Suprapubic skin (tissue), 4 donors: ENCODE measurements at regions not wholly inside any gene's neighbourhood (a gene's known extent, or its start where the extent isn't known, plus 50 kb on each side); places are given as distances from the start of the nearest gene placed in this dataset.

ENCODE experiments used
- DNase-seq, 2 donors: peaks; one replicate each; pipeline ENCODE4 v3.0.0-alpha.2; 2019; ENCODE audit warnings: low spot score in 2 of 2
- H3K27ac ChIP-seq: fragments of 200-600 bp; sonication (generic); one replicate; pipeline ENCODE4 v1.5.1; 2019
- H3K27me3 ChIP-seq: fragments of 200-600 bp; sonication (generic); one replicate; pipeline ENCODE4 v1.5.1; 2019
- H3K36me3 ChIP-seq: fragments of 200-600 bp; sonication (generic); one replicate; pipeline ENCODE4 v1.5.1; 2019
- H3K4me1 ChIP-seq: fragments of 200-600 bp; sonication (generic); one replicate; pipeline ENCODE4 v1.5.1; 2019
- H3K4me3 ChIP-seq: fragments of 200-600 bp; sonication (generic); one replicate; pipeline ENCODE4 v1.5.1; 2019; ENCODE audit warnings: mild to moderate bottlenecking
- H3K9me3 ChIP-seq: fragments of 200-600 bp; sonication (generic); one replicate; pipeline ENCODE4 v1.5.1; 2019
- CTCF ChIP-seq, 2 donors: fragments of 200-600 bp in 1 of 2; fragments of 450-650 bp in 1 of 2; sonication (generic) in 1 of 2; IDR thresholded peaks; one replicate each; pipeline ENCODE4 v1.5.1; 2016 to 2019; ENCODE audit warnings: antibody characterized with exemption in 2 of 2, mild to moderate bottlenecking in 1 of 2, moderate library complexity in 1 of 2
- EP300 ChIP-seq: sonication (generic); formaldehyde crosslinking; IDR thresholded peaks from one replicate; pipeline ENCODE4 v1.6.1; 2017; ENCODE audit warnings: antibody characterized with exemption
- POLR2A ChIP-seq, 2 donors: fragments of 450-650 bp; IDR thresholded peaks; one replicate each; pipeline ENCODE4 v1.6.1; 2017; ENCODE audit warnings: antibody characterized with exemption in 2 of 2, mild to moderate bottlenecking in 2 of 2, moderate library complexity in 2 of 2
- POLR2AphosphoS5 ChIP-seq, 3 donors: sonication (generic); formaldehyde crosslinking; IDR thresholded peaks; one replicate each; pipeline ENCODE4 v1.6.1; 2017; ENCODE audit warnings: antibody characterized with exemption in 3 of 3
- WGBS: methylation state at CpG from one replicate; pipeline ENCODE4 v1.1.5; 2018; 5-methylcytosine and 5-hydroxymethylcytosine counted together

GRCh38 chr15:69718436-69718835, 265.8 kb downstream of the RPLP1 start:
- H3K9me3 ChIP-seq = no peaks in the 10 kb centered on the region
- no peaks in the 10 kb centered on the region for H3K36me3 ChIP-seq
- no peak for DNase-seq
- 88% methylated on average over 2 of the region's 2 CpGs for WGBS
- no peak overlapping the region for H3K4me3 ChIP-seq
- no peak overlapping the region for H3K27ac ChIP-seq
- TF ChIP-seq POLR2A (IDR thresholded peaks at IDR 0.05) (no peak), CTCF (IDR thresholded peaks at IDR 0.05) (no peak), EP300 (no peak), POLR2AphosphoS5 (IDR thresholded peaks at IDR 0.05) (no peak)
- H3K27me3 ChIP-seq = no peaks in the 10 kb centered on the region
- H3K4me1 ChIP-seq = peaks cover 19% of the 10 kb centered on the region

GRCh38 chr15:69718916-69719315, 266.3 kb downstream of the RPLP1 start:
- no peaks in the 10 kb centered on the region for H3K27me3 ChIP-seq
- DNase-seq = no peak
- H3K4me3 ChIP-seq = no peak overlapping the region
- TF ChIP-seq CTCF (IDR thresholded peaks at IDR 0.05) (no peak), POLR2AphosphoS5 (IDR thresholded peaks at IDR 0.05) (peak in 1 of 3 donors; percentile 29)
- no peak overlapping the region for H3K27ac ChIP-seq
- H3K4me1 ChIP-seq = peaks cover 19% of the 10 kb centered on the region
- H3K36me3 ChIP-seq = no peaks in the 10 kb centered on the region
- WGBS = 44% methylated on average over 4 of the region's 4 CpGs
- H3K9me3 ChIP-seq = no peaks in the 10 kb centered on the region

- no peak for DNase-seq
These were observed 267.1 kb downstream of the RPLP1 start for GRCh38 chr15:69719527-69720240.

GRCh38 chr15:69720536-69720935, 267.9 kb downstream of the RPLP1 start:
- peaks cover 19% of the 10 kb centered on the region for H3K4me1 ChIP-seq
- H3K27ac ChIP-seq = no peak overlapping the region
- H3K36me3 ChIP-seq = no peaks in the 10 kb centered on the region
- no peak for DNase-seq
- WGBS = 92% methylated on average over 3 of the region's 3 CpGs
- H3K4me3 ChIP-seq = no peak overlapping the region
- no peaks in the 10 kb centered on the region for H3K9me3 ChIP-seq
- no peaks in the 10 kb centered on the region for H3K27me3 ChIP-seq
- TF ChIP-seq POLR2AphosphoS5 (IDR thresholded peaks at IDR 0.05) (no peak), CTCF (IDR thresholded peaks at IDR 0.05) (no peak), POLR2A (IDR thresholded peaks at IDR 0.05) (no peak), EP300 (no peak)

More at GRCh38 chr15:69719527-69720240, 267.1 kb downstream of the RPLP1 start:
- H3K4me3 ChIP-seq = no peak overlapping the region
- H3K4me1 ChIP-seq = peaks cover 19% of the 10 kb centered on the region
- no peak overlapping the region for H3K27ac ChIP-seq
- no peaks in the 10 kb centered on the region for H3K27me3 ChIP-seq
- no peak for TF ChIP-seq POLR2A (IDR thresholded peaks at IDR 0.05)
- no peak for TF ChIP-seq CTCF (IDR thresholded peaks at IDR 0.05)
- no peak for TF ChIP-seq EP300
- TF ChIP-seq POLR2AphosphoS5 (IDR thresholded peaks at IDR 0.05) = no peak
- H3K36me3 ChIP-seq = no peaks in the 10 kb centered on the region
- WGBS = 69% methylated on average over 4 of the region's 4 CpGs
- H3K9me3 ChIP-seq = no peaks in the 10 kb centered on the region

- H3K4me1 ChIP-seq = peaks cover 19% of the 10 kb centered on the region
- no peaks in the 10 kb centered on the region for H3K36me3 ChIP-seq
- no peak for DNase-seq
- TF ChIP-seq EP300 = no peak
- no peak for TF ChIP-seq POLR2AphosphoS5 (IDR thresholded peaks at IDR 0.05)
- no peak for TF ChIP-seq CTCF (IDR thresholded peaks at IDR 0.05)
- TF ChIP-seq POLR2A (IDR thresholded peaks at IDR 0.05) = no peak
- no peak overlapping the region for H3K27ac ChIP-seq
- H3K4me3 ChIP-seq = no peak overlapping the region
- H3K27me3 ChIP-seq = no peaks in the 10 kb centered on the region
- H3K9me3 ChIP-seq = no peaks in the 10 kb centered on the region
- WGBS = 91% methylated on average over 5 of the region's 5 CpGs
These were observed 270.3 kb downstream of the RPLP1 start for GRCh38 chr15:69722924-69723323.
